GM23248 (cell line): ENCODE measurements at regions not wholly inside any gene's neighbourhood (a gene's known extent, or its start where the extent isn't known, plus 50 kb on each side); places are given as distances from the start of the nearest gene placed in this dataset.

Experiments
- EZH2 ChIP-seq: fragments of 200-600 bp; sonication (generic); IDR thresholded peaks from 2 replicates; pipeline ENCODE4 v1.6.1; 2018; ENCODE audit warnings: antibody characterized with exemption, mild to moderate bottlenecking; ENCODE audit not compliant: insufficient read depth, poor library complexity, severe bottlenecking
- EZH2phosphoT487 ChIP-seq: fragments of 200-600 bp; sonication (generic); IDR thresholded peaks from 2 replicates; pipeline ENCODE4 v1.6.1; 2018; ENCODE audit warnings: antibody characterized with exemption, moderate library complexity, mild to moderate bottlenecking, low read depth; ENCODE audit not compliant: insufficient read depth

- no peak for TF ChIP-seq EZH2
- TF ChIP-seq EZH2phosphoT487, result no peak
Observed at GRCh38 chr7:120207037-120207436, 65.9 kb upstream of the KCND2 start.
